ENCODE measurements at regions not wholly inside any gene's neighbourhood (a gene's known extent, or its start where the extent isn't known, plus 50 kb on each side); places are given as distances from the start of the nearest gene placed in this dataset.

DNA sequence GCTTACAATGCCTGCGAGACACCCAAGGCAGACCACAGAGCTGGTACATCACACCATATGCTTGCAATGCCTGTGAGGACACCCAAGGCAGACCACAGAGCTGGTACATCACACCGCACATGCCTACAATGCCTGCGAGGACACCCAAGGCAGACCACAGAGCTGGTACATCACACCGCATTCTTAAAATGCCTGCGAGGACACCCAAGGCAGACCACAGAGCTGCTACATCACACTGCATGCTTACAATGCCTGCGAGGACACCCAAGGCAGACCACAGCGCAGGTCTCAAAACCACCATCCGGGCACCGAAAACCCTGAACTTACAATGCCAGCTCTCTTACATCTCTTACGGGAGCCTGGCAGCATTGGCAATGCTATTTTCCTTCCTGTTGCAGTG lies 799.6 kb downstream of the GALR1 start:
- Histone ChIP-seq H3K9me3 (ENCODE audit: low read depth, low read length, poor library complexity, severe bottlenecking) (peaks cover 4% of the 10 kb centered on the region), H3K27ac (ENCODE audit: low read depth, low read length, poor library complexity, severe bottlenecking) (no peak overlapping the region), H3K4me1 (ENCODE audit: insufficient read depth, low read length, poor library complexity, severe bottlenecking) (no peaks in the 10 kb centered on the region), H3K36me3 (ENCODE audit: insufficient read depth, low read length, poor library complexity, severe bottlenecking) (no peaks in the 10 kb centered on the region), H3K27me3 (replicated peaks; ENCODE audit: insufficient read depth, low read depth, low read length, poor library complexity) (peaks cover 5% of the 10 kb centered on the region), H3K4me3 (ENCODE audit: low read depth, low read length, poor library complexity, severe bottlenecking) (no peak overlapping the region)
- TF ChIP-seq EZH2 (IDR thresholded peaks at IDR 0.05; ENCODE audit: borderline replicate concordance, low read depth, low read length, poor library complexity, severe bottlenecking) (no peak), CTCF (conservative IDR thresholded peaks at IDR 0.05; ENCODE audit: low read depth, low read length) (no peak)
- BruUV-seq (replicated peaks): no TSS peak
- DNase-seq (ENCODE audit: low spot score): no peak
- ChIA-PET POLR2A (ENCODE audit: low non-redundant PET) (no interaction called here), CTCF (no interaction called here)
- intact Hi-C loops (cut with micrococcal nuclease; ENCODE audit: unreplicated experiment): no loop called here

DNA sequence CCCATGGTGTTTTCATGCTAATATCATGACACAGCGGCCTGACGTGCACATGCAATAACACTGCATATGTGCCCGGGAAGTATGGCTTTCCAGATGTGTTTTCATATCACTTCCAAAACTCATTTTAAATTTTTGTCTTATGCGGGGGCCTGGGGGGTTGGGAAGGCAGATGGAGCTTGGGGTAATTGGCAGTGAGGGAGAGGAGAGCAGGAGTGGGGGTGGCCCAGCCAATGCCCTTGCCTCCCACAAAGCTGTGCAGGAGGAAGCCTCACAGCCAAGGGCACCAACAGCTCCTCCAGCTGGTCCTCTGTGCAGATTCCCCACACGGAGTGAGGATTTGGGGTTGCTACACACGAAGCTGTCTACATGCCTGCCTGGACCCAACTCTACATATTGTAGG lies 805.2 kb downstream of the GALR1 start:
- no peak for DNase-seq (ENCODE audit: low spot score)
- H3K9me3 ChIP-seq (ENCODE audit: low read depth, low read length, poor library complexity, severe bottlenecking): peaks cover 19% of the 10 kb centered on the region
- POLR2A ChIA-PET (ENCODE audit: low non-redundant PET): no interaction called here
- no peaks in the 10 kb centered on the region for H3K36me3 ChIP-seq (ENCODE audit: insufficient read depth, low read length, poor library complexity, severe bottlenecking)
- no peaks in the 10 kb centered on the region for H3K27me3 ChIP-seq (replicated peaks; ENCODE audit: insufficient read depth, low read depth, low read length, poor library complexity)
- BruUV-seq (replicated peaks): no TSS peak
- intact Hi-C loops (cut with micrococcal nuclease; ENCODE audit: unreplicated experiment): no loop called here
- CTCF ChIA-PET: no interaction called here
- H3K27ac ChIP-seq (ENCODE audit: low read depth, low read length, poor library complexity, severe bottlenecking): no peak overlapping the region
- TF ChIP-seq EZH2 (IDR thresholded peaks at IDR 0.05; ENCODE audit: borderline replicate concordance, low read depth, low read length, poor library complexity, severe bottlenecking) (no peak), CTCF (conservative IDR thresholded peaks at IDR 0.05; ENCODE audit: low read depth, low read length) (no peak)
- H3K4me3 ChIP-seq (ENCODE audit: low read depth, low read length, poor library complexity, severe bottlenecking): no peak overlapping the region
- H3K4me1 ChIP-seq (ENCODE audit: insufficient read depth, low read length, poor library complexity, severe bottlenecking): no peaks in the 10 kb centered on the region

DNA sequence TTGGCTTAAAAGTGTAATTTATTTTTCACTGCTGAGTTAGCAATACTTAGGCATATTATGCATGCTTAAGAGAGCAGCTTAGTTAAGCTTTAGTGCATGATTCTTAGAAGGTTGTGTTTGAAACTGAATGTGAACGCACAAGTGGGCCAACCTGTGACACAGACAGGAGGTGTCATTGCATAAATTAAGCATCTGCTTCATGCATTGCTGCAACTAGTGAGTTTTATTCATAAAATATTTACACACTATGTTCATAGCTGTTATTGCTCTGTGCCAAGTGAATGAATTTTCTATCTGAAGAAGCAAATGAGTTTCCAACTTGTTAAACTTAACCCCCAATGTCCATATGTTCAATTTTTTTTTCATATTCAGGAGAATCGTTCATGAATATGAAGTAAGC lies 806.4 kb downstream of the GALR1 start:
- intact Hi-C loops (cut with micrococcal nuclease; ENCODE audit: unreplicated experiment): no loop called here
- POLR2A ChIA-PET (ENCODE audit: low non-redundant PET): no interaction called here
- TF ChIP-seq CTCF (conservative IDR thresholded peaks at IDR 0.05; ENCODE audit: low read depth, low read length): no peak
- TF ChIP-seq EZH2 (IDR thresholded peaks at IDR 0.05; ENCODE audit: borderline replicate concordance, low read depth, low read length, poor library complexity, severe bottlenecking): no peak
- BruUV-seq (replicated peaks): no TSS peak
- Histone ChIP-seq H3K4me1 (ENCODE audit: insufficient read depth, low read length, poor library complexity, severe bottlenecking) (no peaks in the 10 kb centered on the region), H3K9me3 (ENCODE audit: low read depth, low read length, poor library complexity, severe bottlenecking) (peaks cover 19% of the 10 kb centered on the region), H3K4me3 (ENCODE audit: low read depth, low read length, poor library complexity, severe bottlenecking) (no peak overlapping the region), H3K27me3 (replicated peaks; ENCODE audit: insufficient read depth, low read depth, low read length, poor library complexity) (no peaks in the 10 kb centered on the region), H3K36me3 (ENCODE audit: insufficient read depth, low read length, poor library complexity, severe bottlenecking) (no peaks in the 10 kb centered on the region), H3K27ac (ENCODE audit: low read depth, low read length, poor library complexity, severe bottlenecking) (no peak overlapping the region)
- CTCF ChIA-PET: no interaction called here
- DNase-seq (ENCODE audit: low spot score): no peak
